ENCODE measurements at regions not wholly inside any gene's neighbourhood (a gene's known extent, or its start where the extent isn't known, plus 50 kb on each side); places are given as distances from the start of the nearest gene placed in this dataset.

DNA sequence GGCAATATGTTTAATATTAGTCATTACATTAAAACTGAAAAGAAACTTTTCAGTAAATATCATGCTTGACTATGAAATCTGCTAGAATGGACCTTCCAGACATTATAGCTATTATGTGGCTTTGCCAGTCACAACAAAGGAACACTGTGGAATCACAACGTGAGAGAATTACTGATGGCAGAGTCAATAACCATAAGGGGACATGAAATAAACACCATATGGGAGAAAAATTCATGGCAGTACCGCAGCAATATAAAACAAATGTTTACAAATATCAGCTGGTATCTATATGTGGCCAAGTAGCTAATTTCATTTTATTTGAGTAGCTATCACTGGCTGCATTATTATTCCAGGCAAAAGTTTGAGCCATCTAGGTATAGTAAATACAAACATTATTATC is 1818.6 kb downstream of the PCDH9 start:
- H3K27ac ChIP-seq = no peak overlapping the region
- no peaks in the 10 kb centered on the region for H3K36me3 ChIP-seq
- no peaks in the 10 kb centered on the region for H3K9me3 ChIP-seq
- no peaks in the 10 kb centered on the region for H3K4me1 ChIP-seq
- H3K4me3 ChIP-seq = no peak overlapping the region
- TF ChIP-seq POLR2A (IDR thresholded peaks at IDR 0.05) (no peak), EP300 (IDR thresholded peaks at IDR 0.05) (no peak), CTCF (IDR thresholded peaks at IDR 0.05) (no peak), POLR2AphosphoS5 (IDR thresholded peaks at IDR 0.05) (no peak)
- no peaks in the 10 kb centered on the region for H3K27me3 ChIP-seq
- WGBS, 2 donors (ENCODE audit: low coverage in 1 of 2) = 58 to 70% methylated on average over 2 of the region's 2 CpGs
- ATAC-seq = no peak

DNA sequence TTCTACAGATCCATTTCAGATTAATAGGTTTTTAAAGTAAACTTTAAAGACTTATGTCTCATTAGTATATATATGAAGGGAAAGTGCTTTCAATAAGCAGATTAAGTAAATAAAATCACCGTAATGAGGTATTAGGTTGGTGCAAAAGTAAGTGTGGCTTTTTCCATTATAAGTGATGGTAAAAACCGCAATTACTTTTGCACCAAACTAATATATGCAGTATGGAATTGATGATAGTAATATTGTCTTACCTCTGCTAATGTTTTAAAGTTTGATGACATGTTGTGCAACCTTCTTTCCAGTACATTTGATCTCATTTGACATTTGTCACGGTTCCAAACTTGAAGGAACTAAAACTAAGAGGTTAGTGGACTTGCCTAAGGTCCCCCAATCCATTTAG is 1819.3 kb downstream of the PCDH9 start:
- H3K4me3 ChIP-seq = no peak overlapping the region
- H3K9me3 ChIP-seq = no peaks in the 10 kb centered on the region
- TF ChIP-seq POLR2AphosphoS5 (IDR thresholded peaks at IDR 0.05) = no peak
- no peak for TF ChIP-seq CTCF (IDR thresholded peaks at IDR 0.05)
- no peak for TF ChIP-seq EP300 (IDR thresholded peaks at IDR 0.05)
- no peak for TF ChIP-seq POLR2A (IDR thresholded peaks at IDR 0.05)
- H3K27me3 ChIP-seq = no peaks in the 10 kb centered on the region
- H3K27ac ChIP-seq = no peak overlapping the region
- H3K36me3 ChIP-seq = no peaks in the 10 kb centered on the region
- H3K4me1 ChIP-seq = no peaks in the 10 kb centered on the region
- 85 to 88% methylated on average over 3 of the region's 3 CpGs for WGBS, 2 donors (ENCODE audit: low coverage in 1 of 2)
- ATAC-seq = no peak

DNA sequence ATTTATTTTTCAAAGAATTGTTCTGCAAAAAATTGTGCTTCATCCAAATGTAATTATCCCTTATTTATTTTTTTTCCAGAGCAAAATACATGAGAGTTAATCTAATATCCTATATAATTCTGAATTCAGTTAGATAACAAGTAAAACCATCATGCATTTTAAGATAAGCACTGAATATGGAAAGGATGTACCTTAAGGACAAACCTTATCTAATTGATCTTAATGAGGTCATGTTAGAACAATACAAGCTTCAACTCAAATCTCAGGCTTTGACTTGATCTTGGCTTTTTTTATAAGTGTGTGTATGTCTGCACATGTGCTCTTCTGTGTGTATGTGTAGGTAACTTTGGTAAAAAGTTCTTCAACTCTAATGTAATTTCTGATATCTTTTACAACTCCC is 1828.8 kb downstream of the PCDH9 start:
- H3K9me3 ChIP-seq = no peaks in the 10 kb centered on the region
- H3K27ac ChIP-seq = no peak overlapping the region
- no peak for ATAC-seq
- no peaks in the 10 kb centered on the region for H3K36me3 ChIP-seq
- no peaks in the 10 kb centered on the region for H3K27me3 ChIP-seq
- TF ChIP-seq CTCF (IDR thresholded peaks at IDR 0.05) = no peak
- no peak for TF ChIP-seq POLR2AphosphoS5 (IDR thresholded peaks at IDR 0.05)
- TF ChIP-seq POLR2A (IDR thresholded peaks at IDR 0.05) = no peak
- no peak for TF ChIP-seq EP300 (IDR thresholded peaks at IDR 0.05)
- no peaks in the 10 kb centered on the region for H3K4me1 ChIP-seq
- no peak overlapping the region for H3K4me3 ChIP-seq

DNA sequence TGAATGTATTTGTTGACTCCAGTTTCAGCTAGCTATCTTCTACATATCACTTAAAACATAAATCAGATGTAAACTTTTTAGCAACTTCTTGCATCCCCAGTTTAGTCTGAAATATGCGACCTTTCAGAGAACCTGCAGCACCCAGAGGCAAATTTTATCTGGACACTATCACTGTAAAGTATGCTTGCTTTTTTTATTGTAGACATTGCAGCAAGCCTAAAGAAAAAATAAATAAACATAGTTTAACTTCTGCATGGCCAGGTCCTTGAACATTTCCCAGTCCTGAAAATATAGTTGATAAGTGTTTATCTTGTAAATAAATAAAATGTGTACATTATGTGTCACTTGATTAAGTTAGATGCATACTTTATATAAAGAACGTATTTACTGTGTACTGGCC is 1829.4 kb downstream of the PCDH9 start:
- Histone ChIP-seq H3K27ac (no peak overlapping the region), H3K27me3 (no peaks in the 10 kb centered on the region)
- TF ChIP-seq POLR2A (IDR thresholded peaks at IDR 0.05) = no peak
- TF ChIP-seq POLR2AphosphoS5 (IDR thresholded peaks at IDR 0.05) = no peak
- TF ChIP-seq EP300 (IDR thresholded peaks at IDR 0.05) = no peak
- no peak for TF ChIP-seq CTCF (IDR thresholded peaks at IDR 0.05)

GRCh38 chr13:65387743-65388347 is 1842.3 kb downstream of the PCDH9 start:
- no peaks in the 10 kb centered on the region for H3K36me3 ChIP-seq
- ATAC-seq = no peak

More for the DNA sequence above, 1829.4 kb downstream of the PCDH9 start:
- Histone ChIP-seq H3K4me1 (no peaks in the 10 kb centered on the region), H3K9me3 (no peaks in the 10 kb centered on the region), H3K36me3 (no peaks in the 10 kb centered on the region), H3K4me3 (no peak overlapping the region)
- no peak for ATAC-seq
- 81 to 86% methylated on average over 2 of the region's 2 CpGs for WGBS, 2 donors (ENCODE audit: low coverage in 1 of 2)

More at GRCh38 chr13:65387743-65388347, 1842.3 kb downstream of the PCDH9 start:
- Histone ChIP-seq H3K27me3 (no peaks in the 10 kb centered on the region), H3K9me3 (no peaks in the 10 kb centered on the region), H3K27ac (no peak overlapping the region), H3K4me3 (no peak overlapping the region), H3K4me1 (no peaks in the 10 kb centered on the region)
- WGBS, 2 donors (ENCODE audit: low coverage in 1 of 2) = 67 to 100% methylated on average over 3 to 4 of the region's 6 CpGs
- TF ChIP-seq POLR2A (IDR thresholded peaks at IDR 0.05) (no peak), CTCF (IDR thresholded peaks at IDR 0.05) (no peak), POLR2AphosphoS5 (IDR thresholded peaks at IDR 0.05) (no peak), EP300 (IDR thresholded peaks at IDR 0.05) (no peak)

Measured in gastroesophageal sphincter (tissue), 4 donors.